ENCODE measurements at regions not wholly inside any gene's neighbourhood (a gene's known extent, or its start where the extent isn't known, plus 50 kb on each side); places are given as distances from the start of the nearest gene placed in this dataset.

- H3K9me3 Mint-ChIP-seq (ENCODE audit: low read depth) = peaks cover 3% of the 10 kb centered on the region
- no peaks in the 10 kb centered on the region for H3K27me3 Mint-ChIP-seq
- peaks cover 19% of the 10 kb centered on the region for H3K4me1 Mint-ChIP-seq (ENCODE audit: low read depth)
- H3K27ac Mint-ChIP-seq = peak overlapping the region; percentile 0
- TF ChIP-seq, protein P1, sequence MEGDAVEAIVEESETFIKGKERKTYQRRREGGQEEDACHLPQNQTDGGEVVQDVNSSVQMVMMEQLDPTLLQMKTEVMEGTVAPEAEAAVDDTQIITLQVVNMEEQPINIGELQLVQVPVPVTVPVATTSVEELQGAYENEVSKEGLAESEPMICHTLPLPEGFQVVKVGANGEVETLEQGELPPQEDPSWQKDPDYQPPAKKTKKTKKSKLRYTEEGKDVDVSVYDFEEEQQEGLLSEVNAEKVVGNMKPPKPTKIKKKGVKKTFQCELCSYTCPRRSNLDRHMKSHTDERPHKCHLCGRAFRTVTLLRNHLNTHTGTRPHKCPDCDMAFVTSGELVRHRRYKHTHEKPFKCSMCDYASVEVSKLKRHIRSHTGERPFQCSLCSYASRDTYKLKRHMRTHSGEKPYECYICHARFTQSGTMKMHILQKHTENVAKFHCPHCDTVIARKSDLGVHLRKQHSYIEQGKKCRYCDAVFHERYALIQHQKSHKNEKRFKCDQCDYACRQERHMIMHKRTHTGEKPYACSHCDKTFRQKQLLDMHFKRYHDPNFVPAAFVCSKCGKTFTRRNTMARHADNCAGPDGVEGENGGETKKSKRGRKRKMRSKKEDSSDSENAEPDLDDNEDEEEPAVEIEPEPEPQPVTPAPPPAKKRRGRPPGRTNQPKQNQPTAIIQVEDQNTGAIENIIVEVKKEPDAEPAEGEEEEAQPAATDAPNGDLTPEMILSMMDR (IDR thresholded peaks at IDR 0.05; ENCODE audit: unreplicated experiment) = no peak
- DNase-seq (ENCODE audit: low spot score, unreplicated experiment) = no peak
- no peak overlapping the region for H3K4me3 Mint-ChIP-seq (ENCODE audit: low read depth)
- no peaks in the 10 kb centered on the region for H3K36me3 Mint-ChIP-seq (ENCODE audit: insufficient read depth)
Measured at GRCh38 chr9:105082843-105083242, 154.9 kb upstream of the ABCA1 start.

DNA sequence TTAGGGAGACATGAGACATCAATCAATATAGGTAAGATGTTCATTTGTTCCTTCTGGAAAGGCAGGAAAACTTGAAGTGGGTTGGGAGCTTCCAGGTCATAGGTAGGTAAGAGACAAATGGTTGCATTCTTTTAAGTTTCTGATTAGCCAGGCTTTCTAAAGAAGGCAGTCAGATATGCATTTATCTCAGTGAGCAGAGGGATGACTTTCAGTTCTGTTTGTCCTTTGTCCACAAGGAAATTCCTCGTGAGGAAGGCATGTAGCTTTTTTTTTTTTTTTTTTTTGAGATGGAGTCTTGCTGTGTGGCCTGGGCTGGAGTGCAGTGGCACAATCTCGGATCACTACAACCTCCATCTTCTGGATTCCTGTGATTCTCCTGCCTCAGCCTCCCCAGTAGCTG, 155.3 kb upstream of the ABCA1 start:
- TF ChIP-seq, protein P1 (IDR thresholded peaks at IDR 0.05; ENCODE audit: unreplicated experiment) = no peak
- Mint-ChIP-seq H3K9me3 (ENCODE audit: low read depth) (peaks cover 3% of the 10 kb centered on the region), H3K4me3 (ENCODE audit: low read depth) (no peak overlapping the region), H3K27ac (peak overlapping the region; percentile 0), H3K27me3 (no peaks in the 10 kb centered on the region), H3K4me1 (ENCODE audit: low read depth) (peaks cover 19% of the 10 kb centered on the region), H3K36me3 (ENCODE audit: insufficient read depth) (no peaks in the 10 kb centered on the region)
- no peak for DNase-seq (ENCODE audit: low spot score, unreplicated experiment)

- TF ChIP-seq, protein P1 (IDR thresholded peaks at IDR 0.05; ENCODE audit: unreplicated experiment) = no peak
- H3K4me1 Mint-ChIP-seq (ENCODE audit: low read depth) = peaks cover 1% of the 10 kb centered on the region
- no peaks in the 10 kb centered on the region for H3K36me3 Mint-ChIP-seq (ENCODE audit: insufficient read depth)
- H3K9me3 Mint-ChIP-seq (ENCODE audit: low read depth) = peaks cover 3% of the 10 kb centered on the region
- no peak overlapping the region for H3K4me3 Mint-ChIP-seq (ENCODE audit: low read depth)
- H3K27ac Mint-ChIP-seq = no peak overlapping the region
- no peak for DNase-seq (ENCODE audit: low spot score, unreplicated experiment)
- H3K27me3 Mint-ChIP-seq = no peaks in the 10 kb centered on the region
Measured at GRCh38 chr9:105087910-105088898, 156.2 kb upstream of the SLC44A1 start.

- Mint-ChIP-seq H3K27ac (no peak overlapping the region), H3K9me3 (ENCODE audit: low read depth) (peaks cover 3% of the 10 kb centered on the region), H3K36me3 (ENCODE audit: insufficient read depth) (no peaks in the 10 kb centered on the region), H3K4me1 (ENCODE audit: low read depth) (peaks cover 2% of the 10 kb centered on the region), H3K4me3 (ENCODE audit: low read depth) (no peak overlapping the region), H3K27me3 (no peaks in the 10 kb centered on the region)
- DNase-seq (ENCODE audit: low spot score, unreplicated experiment) = no peak
- TF ChIP-seq, protein P1 (IDR thresholded peaks at IDR 0.05; ENCODE audit: unreplicated experiment) = no peak
Measured at GRCh38 chr9:105089874-105090273, 154.6 kb upstream of the SLC44A1 start.

GRCh38 chr9:105091004-105091640, 153.3 kb upstream of the SLC44A1 start:
- DNase-seq (ENCODE audit: low spot score, unreplicated experiment) = no peak
- H3K4me1 Mint-ChIP-seq (ENCODE audit: low read depth) = peaks cover 2% of the 10 kb centered on the region
- no peak overlapping the region for H3K27ac Mint-ChIP-seq
- H3K36me3 Mint-ChIP-seq (ENCODE audit: insufficient read depth) = no peaks in the 10 kb centered on the region
- H3K4me3 Mint-ChIP-seq (ENCODE audit: low read depth) = no peak overlapping the region
- TF ChIP-seq, protein P1 (IDR thresholded peaks at IDR 0.05; ENCODE audit: unreplicated experiment) = no peak
- no peaks in the 10 kb centered on the region for H3K27me3 Mint-ChIP-seq
- H3K9me3 Mint-ChIP-seq (ENCODE audit: low read depth) = no peaks in the 10 kb centered on the region
